GM18870 (cell line): ENCODE measurements at regions not wholly inside any gene's neighbourhood (a gene's known extent, or its start where the extent isn't known, plus 50 kb on each side); places are given as distances from the start of the nearest gene placed in this dataset.

Experiments
- ATAC-seq: cut with Tn5 transposase; IDR thresholded peaks from one replicate; pipeline ENCODE4 v1.9.1; 2021; ENCODE audit warnings: moderate library complexity; ENCODE audit not compliant: unreplicated experiment

DNA sequence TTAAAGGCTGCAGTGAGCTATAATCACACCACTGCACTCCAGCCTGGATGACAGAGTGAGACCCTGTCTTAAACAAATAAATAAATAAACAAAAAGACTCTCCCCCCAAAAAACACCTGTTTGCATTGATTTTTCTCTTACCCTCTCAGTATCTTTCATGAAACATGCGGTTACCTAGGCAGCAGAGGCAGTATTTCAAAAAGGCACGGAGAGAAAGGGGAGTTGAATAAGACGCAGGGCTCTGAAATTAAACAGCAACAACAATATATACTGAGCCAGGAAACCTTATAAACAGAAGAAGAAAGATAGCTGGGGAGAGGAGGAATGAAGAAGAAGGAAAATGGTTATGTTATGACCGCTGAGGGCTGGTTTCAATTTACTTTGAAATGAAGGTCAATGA lies 277.6 kb downstream of the BTG1 start:
- no peak for ATAC-seq

DNA sequence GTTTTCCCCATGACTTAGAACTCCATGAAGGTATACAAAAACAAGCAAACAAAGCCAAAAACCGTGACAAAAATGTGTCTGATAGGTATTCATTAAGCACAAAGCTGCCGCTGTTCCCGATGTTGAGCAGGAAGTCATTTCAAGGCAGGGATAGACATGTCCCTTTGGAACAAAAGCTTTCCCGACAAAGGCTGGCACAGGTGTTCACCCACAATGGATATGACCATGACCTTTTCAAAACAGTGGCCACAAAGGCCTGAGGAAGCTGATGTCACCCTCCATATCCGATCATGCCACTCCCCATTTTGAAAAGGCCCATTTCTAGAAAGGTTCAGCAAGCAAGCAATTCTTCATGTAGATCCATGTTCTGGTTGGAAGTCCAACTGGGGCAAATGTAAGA lies 279.1 kb downstream of the BTG1 start:
- no peak for ATAC-seq

DNA sequence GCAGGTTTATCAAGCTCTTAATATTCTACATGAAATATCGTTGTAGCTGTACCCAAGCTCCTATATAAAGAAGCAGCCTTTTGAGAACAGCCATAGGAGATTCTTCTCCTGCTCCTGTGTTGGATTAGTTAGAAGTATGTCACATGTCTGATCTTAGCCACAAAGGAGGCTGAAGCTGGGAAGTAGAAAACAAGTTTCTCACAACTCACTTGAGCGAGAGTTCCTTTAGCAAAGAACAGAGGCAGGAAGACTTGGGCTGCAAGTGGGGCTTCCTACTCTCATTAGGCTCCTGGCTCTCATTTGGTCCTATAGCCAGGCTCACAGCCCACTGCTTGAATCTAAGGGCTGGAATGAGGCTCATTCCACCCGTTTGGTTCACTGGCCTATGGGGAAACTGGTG lies 281.9 kb downstream of the BTG1 start:
- no peak for ATAC-seq

DNA sequence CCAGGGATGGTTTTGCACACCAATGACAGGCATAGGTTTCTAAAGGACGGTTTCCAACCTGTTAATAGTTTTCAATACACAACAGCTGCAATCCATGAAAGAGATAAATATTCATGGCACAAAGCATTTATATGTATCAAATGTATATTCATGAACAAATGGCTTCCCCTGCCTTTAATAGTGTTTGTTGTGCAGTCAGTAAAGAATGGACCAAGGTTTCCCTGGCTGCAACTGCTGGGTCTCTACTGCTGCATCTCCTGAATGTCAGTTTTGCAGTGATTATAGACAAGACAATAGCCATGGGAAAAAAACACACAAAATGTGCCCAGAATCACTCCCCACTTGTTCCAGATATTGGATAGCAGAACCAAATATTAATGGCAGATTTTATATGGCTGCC lies 284.1 kb downstream of the BTG1 start:
- ATAC-seq: no peak

DNA sequence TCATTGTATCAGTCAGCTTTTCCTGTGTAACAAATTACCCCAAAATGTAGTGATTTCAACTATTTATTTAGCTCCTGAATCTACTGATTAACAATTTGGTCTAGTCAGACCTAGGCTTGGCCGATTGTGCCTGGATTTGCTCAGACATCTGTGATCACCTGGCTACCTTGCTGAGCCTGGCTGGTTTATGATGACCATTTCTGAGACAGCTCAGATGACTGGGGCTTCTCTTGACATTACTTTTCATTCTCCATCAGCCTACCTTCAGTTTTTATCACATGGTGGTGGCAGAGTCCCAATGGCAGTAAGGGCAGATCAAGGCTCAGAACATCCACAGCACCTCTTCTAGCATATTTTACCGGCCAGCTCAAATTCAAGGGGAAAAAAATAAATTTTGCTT lies 286.3 kb downstream of the BTG1 start:
- ATAC-seq: no peak

DNA sequence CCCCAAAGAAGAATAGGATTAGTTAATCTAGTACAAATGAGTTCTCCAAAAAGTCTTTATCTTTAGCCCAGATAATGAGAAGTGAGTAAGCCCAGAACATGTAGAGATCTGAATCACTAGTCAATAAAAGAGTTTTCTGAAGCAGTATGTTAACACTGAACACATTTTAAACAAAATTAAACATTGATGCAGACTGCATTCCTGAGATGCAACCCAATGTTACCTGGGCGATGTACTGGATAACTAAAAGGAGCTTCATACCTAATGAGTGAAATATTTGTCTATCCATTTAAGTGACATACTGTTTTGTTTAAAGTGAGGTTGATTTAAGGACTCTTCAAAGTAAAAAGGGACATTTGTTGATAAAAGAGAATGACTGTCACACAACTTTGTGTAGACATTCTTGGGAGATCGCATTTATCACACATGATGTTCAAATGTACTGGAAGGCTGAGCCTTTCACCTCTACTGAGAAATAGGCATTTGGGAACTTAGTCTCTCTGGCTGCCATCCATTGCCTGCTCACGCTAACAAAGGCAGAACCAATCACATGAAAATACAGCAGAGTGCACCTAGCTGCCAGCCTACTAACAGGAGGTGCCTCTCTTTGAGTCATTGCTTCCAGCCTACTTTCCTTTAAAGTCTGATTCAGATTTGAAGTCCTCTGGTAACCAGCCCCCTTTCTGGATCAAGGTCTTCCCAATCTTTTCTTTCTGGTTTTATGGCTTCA lies 287.7 kb downstream of the BTG1 start:
- no peak for ATAC-seq

DNA sequence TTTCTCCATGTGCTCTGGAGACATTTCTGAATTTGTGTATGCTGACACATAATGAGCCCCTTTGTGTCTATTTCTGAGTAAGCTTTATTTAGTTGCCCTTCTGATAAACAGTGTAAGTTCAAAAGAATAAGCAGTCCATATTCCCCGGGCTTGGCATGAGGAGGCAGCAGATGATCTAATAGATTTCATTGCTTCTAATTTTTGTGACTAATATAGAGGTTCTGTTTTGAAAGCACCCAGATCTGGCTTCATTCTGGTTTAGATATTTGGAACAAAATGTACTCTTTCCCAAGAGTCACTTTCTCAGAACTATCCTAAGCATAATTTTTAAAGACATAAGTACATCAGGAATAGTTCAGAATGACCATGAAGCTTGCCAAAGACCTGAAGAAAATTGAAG lies 290.9 kb downstream of the BTG1 start:
- ATAC-seq: no peak

DNA sequence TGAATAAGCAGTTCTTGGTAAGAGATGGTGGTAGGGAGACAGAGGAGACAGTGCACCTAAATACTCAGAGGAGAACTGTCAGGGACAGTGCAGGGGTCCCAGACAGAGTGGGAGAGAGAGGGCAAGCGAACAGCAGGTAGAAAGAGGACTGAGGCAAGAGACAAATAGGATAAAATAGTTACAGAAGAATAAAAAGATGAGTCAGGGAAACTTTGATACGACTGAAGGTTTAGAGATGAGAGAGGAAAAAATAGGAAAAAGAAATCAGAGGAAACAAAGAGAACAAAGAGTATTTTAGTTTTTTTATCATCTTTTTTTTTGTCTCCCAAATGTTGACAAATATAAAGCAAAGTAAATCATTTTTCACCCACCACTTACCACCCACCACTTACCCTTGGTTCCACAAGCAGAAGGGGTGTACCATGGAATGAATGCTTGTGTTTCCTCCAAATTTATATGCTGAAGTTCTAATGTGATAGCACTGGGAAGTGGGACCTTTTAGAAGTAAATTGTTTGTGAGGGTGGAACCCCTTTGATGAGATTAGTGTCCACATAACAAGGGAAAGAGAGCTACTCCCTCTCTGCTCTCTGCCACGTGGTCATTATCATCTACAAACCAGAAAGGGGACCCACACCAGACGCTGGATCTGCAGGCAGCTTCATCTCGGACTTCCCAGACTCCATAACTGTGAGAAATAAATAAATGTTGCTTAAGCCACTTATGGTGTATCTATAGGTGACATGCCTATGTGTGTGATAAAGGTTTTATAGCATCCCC lies 292.1 kb downstream of the BTG1 start:
- no peak for ATAC-seq

DNA sequence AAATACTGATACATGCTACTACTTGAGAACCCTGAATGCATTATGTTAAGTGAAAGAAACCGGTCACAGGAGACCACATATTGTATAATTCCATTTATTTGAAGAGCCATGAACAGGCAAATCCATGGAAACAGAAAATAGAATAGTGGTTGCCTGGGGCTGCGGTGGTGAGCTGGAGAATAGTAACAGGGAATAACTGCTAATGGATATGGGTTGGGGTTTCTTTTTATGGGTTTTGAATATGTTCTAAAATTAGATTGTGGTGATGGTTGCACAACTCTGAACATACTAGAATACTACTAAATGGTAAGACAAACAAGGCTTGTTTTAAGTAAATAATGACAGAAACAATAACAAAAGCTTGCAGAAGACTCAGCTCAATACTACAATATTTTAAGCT lies 293.0 kb downstream of the BTG1 start:
- no peak for ATAC-seq

DNA sequence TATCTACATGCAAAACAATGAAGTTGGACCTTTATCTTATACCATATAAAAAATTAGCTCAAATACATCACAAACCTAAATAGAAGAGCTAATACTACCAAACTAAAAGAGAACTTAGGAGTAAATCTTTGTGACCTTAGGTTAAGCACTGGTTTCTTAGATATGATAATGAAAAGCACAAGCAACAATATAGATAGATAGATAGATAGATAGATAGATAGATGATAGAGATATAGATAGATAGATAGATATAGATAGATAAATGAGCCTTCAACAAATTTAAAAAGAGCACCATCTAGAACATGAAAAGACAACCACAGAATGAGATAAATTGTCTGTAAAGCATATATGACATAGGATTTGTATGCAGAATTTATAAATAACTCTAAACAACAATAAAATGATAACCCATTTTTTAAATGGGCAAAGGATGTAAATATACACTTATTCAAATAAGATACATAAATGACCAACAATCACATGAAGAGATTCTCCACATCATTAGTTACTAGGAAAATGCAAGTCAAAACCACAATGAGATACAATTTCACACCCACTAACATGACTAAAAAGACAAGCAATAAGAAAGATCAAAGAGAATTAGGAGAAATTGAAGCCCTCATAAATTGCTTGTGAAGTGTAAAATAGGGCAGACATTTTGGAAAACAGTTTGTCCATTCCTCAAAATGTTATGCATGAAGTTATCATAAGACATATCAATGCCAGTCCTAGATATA lies 293.7 kb downstream of the BTG1 start:
- ATAC-seq: no peak

DNA sequence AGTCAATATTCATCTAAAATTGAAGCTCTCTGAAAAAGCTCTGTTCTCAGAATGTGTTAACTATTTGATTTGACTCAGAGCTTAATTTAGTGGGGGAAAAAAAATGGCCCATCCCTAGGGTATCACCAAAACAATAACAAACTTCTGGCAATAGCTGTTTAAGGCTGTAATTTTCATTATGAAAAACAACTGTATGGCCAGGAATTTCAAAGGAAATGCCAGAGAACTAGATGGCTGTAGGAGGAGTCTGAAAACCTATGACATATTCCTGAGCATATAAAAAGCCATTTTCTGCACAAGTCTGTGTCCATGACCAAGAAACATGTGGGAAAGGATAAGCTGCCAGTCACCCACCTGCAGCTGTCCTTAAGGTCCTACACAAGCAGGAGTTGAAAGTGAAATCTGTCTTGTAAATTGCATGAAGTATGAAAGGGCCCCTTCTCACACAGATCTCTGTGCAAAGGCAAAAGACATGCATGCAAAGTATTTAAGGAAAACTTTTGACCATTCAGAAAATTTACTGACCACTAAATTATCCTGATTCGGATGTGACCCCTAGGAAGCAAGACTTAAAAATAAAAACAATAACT lies 299.1 kb downstream of the BTG1 start:
- ATAC-seq: no peak

DNA sequence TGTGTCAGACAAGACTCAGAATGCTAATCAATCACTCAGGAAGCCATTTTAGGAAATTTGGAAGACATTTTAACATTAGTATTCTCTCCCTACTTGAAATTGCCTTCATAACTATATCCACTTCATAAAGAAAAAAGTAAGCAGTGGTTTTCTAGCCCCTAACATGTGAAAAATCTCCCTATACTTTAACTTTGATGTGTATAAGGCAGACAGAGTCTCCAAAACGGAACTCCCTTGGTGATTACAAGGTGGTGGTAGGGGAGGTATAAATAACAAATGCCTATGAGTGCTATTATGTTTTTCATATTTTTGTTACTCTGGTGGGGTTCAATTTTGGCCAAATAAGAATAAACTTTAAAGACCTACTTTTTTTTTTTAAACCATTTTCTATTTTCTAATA lies 300.3 kb downstream of the BTG1 start:
- no peak for ATAC-seq

DNA sequence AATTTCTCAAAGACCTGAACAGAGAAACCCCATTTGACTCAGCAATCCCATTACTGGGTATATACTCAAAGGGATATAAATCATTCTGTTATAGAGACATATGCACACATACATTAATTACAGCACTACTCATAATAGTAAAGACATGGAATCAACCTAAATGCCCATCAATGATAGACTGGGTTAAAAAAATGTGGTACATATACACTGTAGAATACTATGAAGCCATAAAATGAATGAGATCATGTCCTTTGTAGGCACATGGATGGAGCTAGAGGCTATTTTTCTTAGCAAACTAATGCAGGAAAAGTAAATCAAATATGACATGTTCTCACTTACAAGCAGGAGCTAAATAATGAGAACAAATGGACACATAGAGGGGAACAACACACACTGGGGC lies 303.8 kb downstream of the BTG1 start:
- no peak for ATAC-seq

DNA sequence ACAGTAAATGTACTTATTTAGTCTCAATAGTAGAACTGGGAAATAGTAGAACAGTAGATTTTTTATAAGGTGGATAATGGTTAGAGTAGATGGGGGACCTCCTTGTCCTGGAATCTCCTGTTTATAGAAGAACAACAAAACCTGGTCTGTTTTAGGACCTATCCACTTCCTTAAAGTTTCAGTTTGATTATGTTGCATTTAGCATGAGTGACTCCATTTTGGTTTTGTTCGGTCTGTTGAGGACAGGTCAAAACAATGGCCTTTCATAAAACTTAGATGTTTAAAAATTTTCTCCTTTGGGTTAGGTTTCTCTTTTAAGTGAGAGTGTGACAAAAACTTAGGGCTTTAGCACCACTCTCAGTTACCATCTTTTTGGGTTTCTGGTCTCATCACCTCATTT lies 308.9 kb downstream of the BTG1 start:
- no peak for ATAC-seq

DNA sequence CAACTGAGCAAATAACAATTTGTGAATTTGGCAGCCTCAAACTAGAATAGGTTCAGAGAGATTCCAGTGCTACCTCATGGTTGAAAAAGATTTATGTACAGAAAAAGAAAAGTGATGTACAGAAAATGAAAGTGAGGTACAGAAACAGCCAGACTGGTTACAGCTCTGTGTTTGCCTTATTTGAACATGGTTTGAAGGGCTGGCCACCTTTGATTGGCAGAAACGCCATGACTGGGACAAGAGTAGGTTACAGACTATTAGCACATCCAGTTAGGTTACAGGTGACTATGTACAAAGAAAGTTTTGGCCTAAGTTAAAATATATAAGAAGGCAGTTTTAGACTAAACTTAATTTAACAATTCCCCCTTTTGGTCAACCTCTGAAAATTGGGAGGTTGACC lies 309.4 kb downstream of the BTG1 start:
- no peak for ATAC-seq

DNA sequence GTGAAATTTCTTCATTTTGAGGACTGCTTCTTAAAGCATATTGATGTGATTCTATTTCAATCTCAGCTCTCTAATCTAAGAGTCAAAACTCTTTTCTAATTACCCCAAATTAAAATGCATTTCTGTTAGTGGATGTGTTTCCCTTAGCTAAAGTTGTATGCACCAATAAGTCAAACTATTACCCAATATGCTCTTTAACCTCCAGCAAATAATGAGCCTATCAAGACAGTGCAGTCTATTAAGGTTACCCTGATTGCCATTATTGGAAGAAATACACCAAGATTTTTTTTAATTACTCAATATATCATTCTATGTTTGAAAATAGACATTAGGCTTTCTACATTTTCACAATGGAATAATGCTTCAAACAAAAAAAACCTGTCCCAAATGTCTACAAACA lies 310.0 kb downstream of the BTG1 start:
- no peak for ATAC-seq

DNA sequence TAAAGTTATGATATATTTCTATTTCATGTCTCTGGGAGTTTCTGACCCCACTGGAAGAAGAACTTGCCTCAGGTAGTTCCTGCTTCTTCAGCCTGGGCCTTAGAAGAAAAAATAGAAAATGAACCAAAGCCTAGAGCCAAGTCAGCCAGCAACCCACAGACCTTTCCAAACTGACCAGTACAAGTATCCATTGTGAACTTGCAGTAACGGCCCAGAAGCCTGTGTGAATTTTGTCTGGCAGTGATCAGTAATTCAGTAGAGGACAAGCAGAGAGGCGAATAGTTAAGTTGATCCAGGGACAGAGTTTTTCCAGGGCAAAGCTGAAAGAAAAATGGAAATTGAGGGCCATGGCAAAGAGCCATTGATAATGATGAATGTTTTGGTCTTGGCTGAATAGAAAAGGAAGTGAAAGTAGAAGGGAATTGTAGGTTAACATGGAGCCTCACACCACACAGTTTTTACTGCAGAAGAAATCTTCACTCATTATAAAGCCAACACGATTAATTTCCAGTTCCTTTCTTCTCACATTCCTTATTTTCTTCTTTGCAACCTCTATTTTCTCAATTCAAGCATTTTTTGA lies 311.8 kb downstream of the BTG1 start:
- ATAC-seq: no peak

DNA sequence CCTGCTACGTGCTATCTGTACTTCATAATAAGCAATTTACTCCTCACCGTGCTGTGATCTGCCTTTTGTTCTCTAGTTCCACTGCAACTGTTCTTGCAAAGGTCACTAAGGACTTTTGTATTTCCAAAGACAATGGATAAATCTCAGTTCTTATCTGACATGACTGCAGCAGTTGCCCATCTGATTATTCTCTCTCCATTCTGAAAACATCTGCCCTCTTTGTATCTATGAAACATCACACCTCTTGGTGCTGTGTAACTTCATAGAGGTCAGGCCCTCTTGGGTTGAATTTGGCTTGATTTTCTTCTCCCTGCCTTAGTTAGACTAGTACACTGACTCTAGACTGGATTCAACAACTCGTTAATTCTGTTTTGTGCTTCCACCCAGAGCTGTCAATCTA lies 319.6 kb downstream of the BTG1 start:
- no peak for ATAC-seq

DNA sequence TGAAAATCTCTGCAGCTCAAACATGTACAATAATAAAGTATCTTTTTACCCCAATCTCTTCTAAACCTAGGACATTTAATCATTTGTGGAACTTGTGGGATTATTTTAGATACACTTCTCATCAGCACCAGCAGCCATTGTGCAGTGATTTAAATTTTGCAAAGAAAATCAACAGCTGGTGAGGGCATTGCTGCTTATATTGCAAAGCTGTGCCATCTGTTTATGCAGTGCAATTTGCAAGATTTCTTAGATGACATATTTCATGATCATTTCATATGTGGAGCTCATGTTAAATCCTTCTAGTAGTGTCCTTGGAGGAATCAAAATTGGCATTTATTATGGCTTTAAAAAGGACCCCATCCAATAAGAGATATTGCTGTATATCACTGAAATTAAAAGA lies 320.7 kb downstream of the BTG1 start:
- ATAC-seq: no peak

DNA sequence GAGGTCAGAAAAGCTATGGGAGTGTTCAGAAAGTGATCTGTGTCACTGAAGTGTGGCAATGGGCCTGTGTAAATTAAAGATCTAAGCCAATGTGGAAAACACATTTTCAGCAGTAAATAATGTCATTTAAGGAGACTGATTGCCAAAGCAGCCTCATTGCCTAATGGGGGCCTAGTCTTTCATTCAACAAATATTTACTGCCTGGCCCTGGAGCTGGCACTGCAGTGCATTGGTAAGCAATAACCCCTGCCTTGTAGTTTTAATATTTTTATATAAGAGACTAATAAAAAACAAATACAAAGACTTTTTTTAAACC lies 326.6 kb downstream of the BTG1 start:
- ATAC-seq: no peak
